CD4-positive, alpha-beta T cell treated with Interleukin-15 for 4 hours (primary cell): ENCODE measurements at regions not wholly inside any gene's neighbourhood (a gene's known extent, or its start where the extent isn't known, plus 50 kb on each side); places are given as distances from the start of the nearest gene placed in this dataset.

Experiments used
- DNase-seq: peaks from one replicate; pipeline ENCODE4 v3.0.0-alpha.2; 2020; ENCODE audit warnings: low spot score

DNA sequence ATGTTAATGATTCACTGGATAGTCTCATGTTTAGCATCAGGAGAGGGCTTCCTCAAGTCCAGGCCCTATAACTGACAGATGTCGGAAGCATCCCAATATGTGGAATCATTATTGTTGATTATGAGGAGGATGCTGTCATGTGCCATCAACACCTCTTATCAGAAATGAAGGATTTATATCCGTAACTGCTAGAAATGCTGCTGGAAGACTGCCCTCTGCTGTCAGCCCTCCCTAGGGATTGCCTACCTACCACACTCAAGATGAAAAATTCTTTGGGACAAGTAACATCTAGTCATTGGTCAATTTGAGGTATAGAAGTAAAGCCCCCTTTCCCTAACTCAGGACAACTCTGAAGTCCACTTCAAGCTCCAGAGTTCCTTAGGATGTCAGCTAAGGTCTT is 1166.5 kb upstream of the NXPH2 start:
- no peak for DNase-seq

DNA sequence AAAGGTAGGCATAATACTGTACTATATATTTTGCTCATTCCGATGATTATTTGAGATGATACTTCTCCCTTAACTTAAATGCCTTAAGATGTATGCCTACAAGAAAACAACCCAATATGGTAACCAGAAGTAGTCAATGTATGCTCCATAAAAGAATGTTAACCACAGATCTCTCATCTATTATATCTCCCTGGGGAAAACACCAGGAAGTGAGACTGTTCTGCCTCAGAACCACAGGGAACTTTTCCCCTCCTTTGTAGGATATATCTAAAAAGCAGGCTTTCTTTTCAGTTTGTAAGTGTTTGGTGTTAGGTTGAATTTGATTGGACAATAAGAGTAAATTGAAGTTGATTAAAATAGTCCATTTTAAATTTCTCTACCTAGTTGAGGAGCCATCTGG is 1160.5 kb upstream of the NXPH2 start:
- DNase-seq: no peak

DNA sequence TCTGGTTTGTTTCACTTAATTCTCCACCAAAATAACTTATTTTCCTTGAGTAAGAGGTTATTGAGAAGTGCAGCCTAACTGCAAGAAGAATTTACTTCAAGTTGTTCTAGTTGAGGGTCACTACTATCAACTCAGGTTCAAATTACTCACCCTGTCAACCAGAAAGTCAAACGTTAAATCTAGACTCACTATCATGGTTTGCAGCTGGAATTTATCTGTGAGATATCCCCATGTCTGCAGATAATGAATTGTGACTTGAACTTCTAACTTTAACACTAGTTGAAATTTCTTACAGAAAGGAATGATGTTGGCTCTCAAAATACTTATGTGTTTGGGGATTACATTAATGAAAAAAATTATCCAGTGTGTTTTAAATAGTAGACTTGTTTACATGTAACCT is 1145.7 kb upstream of the NXPH2 start:
- no peak for DNase-seq

DNA sequence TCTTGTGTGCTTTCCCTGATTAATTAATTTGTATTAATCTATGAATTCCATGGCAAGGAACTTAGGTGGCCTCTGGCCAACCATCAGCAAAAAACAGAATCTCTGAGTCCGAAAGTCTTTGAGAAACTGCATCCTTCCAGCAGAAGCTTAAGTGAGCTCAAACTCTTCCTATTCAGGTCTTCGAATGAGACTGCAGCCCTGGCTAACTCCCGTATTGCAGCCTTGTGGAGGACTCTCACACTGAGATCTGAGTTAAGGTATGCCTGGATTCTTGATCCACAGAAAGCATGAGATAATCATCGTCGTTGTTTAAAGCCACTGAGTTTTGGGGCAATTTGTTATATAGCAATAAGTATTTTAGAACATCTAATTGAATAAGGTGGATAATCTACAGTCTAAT is 1143.9 kb upstream of the NXPH2 start:
- no peak for DNase-seq

DNA sequence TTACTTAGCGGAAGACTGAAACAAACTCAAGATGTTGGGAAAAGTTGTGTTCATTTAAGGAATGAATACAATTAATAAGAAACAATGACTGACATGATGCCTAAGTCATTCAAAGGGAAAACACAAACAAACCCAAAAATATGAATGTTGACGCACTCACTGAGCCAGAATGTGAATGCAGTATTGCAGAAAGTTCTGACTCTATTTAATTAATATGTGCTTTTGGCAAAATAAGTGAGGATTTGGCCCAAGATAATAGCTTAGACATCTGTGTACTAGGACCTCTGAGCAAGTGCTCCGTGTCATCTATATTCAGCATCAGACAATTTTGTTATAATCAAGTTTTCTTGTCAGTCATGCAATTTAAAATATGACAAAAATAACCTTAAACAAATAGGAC is 1138.8 kb upstream of the NXPH2 start:
- DNase-seq: no peak

DNA sequence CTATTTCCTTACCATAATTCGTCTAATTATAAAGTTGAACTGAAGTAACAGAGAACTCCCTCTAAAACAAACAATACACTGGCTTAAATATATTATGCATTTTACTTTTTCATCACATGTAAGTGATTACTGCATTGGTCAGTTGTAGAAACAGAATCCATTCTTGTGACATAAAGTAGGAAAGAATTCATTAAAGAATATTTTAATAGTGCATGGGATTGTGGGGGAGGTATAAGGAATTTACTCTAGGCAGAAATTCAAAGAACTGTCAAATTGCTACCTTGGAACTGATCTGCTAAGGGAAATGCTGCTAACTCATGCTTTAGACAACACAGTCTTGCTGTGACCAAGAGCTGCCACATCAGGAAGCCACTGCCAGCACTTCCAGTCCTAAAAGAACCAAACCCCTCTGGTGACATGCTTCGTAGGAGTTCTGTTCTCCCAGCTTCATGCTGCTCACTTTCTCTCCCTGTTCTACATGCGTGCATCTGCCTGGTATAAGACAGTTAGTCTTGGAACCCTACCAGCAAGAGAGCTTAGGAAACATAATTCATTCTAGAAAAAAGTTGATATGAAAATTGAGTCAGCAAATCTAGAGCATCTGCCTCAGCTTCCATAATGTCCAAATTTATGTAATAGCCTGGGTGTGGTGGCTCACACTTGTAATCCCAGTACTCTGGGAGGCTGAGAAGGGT is 1137.6 kb upstream of the NXPH2 start:
- no peak for DNase-seq

DNA sequence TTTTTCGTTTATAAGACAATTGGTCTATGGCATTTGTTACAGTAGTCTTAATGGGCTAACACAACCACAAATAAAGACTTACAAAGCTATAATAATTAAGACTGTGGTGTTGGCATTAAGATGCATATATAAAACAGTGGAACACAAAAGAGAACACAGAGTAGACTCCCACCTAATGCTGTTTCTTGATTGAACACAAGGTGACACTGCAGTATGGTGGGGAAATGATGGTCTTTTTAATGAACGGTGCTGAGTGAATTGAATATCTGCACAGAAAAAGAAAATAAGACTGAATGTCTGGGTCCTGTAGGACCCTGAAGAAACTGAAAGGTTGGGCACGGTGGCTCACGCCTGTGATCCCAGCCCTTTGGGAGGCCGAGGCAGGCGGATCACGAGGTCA is 1136.6 kb upstream of the NXPH2 start:
- DNase-seq: no peak

DNA sequence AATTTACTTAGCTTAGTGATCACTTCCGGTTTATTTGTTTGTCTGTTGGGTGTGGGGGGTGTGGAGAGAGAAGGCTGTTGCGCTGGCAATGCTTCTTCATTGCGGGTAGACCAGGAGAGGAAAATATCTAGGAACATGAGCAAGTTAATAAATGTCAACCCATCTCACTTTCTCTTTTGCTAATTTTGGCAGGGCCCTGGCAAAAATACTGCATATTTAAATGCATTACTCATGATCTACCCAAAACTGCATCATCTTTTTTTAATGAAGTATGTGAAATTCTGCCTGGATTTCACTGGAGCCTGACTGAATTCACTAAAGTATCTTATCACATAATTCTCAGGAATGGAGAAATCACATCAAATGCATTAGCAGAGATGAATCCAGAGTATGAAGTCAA is 1131.0 kb upstream of the NXPH2 start:
- no peak for DNase-seq

DNA sequence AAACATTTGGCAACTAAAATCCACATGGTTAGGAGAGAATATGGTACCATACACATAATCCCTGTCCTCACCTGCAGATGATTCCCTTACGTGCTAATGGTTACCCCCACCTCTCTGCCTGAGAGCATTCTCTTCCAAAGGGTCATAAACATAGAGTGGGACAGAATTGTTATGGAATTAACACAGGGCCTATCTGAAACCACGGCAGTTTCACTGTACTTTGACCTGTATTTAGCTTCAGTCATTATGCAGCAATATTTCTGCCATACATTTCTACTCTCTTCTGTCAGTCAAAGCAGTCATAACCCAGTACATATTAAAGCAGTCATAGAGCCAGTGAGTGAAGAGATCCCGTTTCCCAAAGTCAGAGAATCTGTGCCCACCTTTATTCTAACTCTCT is 1128.9 kb upstream of the NXPH2 start:
- DNase-seq: no peak

DNA sequence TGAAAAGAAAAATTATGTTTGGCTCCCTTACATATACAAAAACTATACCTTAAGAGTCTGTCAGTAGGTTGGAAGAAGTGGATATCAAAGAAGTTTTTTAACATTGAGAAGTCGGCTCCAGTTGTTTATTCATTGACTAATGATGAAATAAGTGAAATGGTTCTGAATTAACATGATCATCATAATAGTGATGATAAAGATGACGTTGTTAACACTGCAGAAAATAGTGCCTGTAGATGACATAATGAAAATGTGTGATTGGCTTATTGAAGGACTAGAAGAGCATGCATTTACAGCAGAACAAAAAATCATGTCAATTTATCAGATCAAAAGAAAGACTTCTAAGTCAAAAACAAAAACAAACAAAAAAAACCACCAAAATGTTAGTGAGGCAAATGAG is 1125.4 kb upstream of the NXPH2 start:
- no peak for DNase-seq

DNA sequence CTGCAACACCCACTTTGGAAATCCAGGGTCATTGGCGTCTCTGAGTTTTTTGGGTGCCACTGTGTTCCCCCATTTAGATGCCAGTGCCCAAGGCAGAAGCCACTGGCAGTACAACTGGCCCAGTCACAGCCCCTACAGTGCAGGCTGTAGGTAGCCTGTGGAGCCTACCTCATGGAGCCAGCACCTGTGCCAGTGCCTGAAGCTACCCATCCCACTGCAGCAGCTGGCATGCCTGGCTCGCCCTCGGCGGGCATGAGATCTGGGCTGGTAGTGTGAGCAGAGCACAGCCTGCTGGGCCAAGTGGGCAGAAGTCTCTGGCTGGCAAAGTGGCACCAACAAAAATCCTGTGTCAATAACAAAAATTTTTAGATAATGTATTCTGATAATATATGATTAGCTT is 1111.4 kb upstream of the NXPH2 start:
- DNase-seq: no peak

DNA sequence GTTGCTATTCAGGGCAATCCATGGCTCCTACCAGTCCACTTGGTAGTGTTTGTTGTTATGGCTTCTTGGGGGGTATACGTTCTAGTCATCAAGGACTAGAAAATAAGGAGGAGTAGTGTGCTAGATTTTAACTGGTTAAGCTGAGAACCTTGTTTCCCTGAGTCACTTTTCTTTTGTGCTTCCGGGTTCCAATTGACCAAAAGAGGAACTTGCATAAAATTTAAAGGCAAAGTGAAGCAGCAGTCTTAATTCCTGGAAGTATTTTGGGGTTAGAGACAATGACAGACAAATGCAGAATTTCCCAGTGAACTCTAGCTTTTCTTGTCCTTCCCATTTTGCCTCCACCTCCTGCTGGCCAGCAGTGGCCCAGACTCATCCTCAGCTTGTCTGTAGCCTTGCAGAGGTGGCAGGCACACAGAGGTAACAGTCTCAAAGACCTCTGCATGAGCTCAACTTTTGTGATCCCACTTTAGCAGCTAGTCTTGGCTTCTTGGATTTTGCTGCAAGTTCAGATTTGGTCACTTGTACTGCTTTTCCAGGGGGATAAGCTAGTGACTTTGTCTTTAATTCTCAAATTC is 1105.8 kb upstream of the NXPH2 start:
- DNase-seq: no peak

DNA sequence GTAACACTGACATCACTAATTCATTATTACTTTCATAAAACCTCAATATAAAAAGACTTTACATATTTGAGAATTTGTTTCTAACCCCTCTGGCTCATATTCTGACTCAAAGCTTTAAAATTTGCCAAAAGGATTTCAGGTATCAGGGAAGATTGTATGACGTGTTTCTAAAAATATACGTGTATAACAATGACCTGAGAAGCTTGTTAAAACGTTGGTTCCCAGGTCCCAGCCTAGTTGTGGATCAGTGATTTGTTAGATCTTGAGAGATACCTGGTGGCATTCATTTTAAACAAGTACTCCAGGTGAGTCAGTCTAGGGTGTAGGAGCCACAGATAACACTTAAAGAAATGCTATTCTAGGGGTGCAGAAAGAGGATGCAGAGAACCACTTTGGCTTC is 1096.8 kb upstream of the NXPH2 start:
- no peak for DNase-seq

DNA sequence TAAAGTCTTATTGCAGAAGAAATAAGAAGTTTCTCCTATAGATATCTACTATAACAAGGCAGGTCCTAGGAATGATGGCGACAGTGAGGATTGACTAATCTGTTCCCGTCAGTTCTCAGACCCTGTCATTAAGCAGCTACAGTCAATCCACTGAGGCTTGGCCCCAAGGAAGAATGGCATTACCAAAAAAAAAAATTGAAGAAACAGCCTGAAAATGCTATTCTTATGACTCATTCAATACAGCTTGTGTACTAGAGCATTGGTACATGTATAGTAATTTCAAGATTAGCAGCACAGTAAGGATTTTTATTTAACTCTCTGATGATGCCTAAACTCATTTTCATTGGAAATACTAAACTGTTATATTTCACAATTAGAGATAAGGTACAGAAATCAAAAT is 1096.1 kb upstream of the NXPH2 start:
- DNase-seq: no peak

DNA sequence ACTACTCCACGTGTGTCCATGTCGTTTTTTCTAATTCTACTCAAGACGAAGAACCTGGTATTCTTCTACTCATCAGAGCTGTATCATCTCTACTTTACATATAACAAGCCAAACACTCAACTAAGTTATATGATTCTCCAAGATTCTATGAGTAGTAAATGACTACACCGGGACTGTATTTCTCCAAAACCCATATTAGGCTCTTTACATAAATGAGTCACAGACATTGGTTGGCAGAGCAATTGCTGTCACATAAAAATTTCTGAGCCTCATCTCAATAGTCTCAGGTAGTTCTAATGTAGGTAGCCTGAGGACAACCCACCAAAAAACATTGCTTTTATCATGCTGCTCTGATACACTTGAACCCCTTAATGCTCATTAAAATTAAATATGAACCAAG is 1092.3 kb upstream of the NXPH2 start:
- no peak for DNase-seq

DNA sequence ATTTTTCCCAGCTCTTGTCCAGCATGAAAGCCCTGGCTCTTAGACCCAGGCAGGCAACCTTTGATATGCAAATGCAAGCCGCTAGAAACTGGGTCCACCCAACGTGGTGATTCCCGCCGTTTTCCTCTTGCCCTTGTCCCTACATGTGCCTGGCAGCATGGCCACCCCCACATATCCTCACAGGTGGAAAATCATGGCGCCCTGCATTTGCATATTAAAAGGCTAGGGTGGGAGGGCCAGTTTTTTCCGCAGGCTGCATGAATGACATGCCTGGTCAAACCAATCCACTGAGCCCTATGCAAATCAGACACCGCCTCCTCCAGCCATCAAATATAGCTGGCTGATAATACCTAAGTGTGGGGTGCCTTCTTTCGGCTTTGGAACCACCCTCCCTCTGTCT is 1091.8 kb upstream of the NXPH2 start:
- no peak for DNase-seq

DNA sequence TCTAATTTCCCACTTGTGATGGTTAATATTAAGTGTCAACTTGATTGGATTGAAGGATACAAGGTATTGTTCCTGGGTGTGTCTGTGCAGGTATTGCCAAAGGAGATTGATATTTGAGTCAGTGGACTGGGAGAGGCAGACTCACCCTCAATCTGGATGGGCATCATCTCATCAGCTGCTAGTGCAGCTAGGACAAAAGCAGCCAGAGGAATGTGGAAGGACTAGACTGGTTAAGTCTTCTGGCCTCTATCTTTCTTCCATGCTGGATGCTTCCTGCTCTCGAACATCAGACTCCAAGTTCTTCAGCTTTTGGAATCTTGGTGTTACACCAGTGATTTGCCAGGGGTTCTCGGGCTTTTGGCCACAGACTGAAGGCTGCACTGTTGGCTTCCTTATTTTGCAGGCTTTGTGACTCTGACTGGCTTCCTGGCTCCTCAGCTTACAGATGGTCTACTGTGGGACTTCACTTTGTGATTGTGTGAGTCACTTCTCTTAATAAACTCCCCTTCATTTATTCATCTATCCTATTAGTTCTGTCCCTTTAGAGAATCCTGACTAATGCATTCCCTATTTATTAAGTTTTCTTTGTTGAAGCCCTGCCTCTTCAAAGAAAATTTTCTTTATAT is 1087.5 kb upstream of the NXPH2 start:
- no peak for DNase-seq

DNA sequence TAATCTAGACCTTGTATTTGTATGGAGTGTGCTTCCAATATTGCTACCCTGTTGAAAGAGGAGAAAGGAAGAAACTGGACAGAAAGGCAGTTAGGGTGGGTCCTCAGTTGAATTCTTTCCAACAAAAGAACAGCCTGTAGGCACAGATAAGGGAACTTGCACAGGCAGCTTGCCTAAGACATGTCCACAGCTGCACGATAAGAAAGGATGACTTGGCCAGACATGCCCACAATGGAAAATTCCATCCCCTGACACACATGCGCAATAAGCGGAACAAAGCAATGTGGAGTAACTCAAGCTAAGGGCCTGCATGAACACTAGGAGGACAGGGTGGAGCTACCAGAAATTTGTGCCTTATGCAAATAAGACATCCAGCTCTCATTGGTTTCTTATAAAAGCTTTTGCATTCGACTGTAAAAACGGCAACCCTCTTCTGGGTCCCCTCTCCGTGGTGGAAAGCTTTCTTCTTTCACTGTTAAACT is 1084.7 kb upstream of the NXPH2 start:
- DNase-seq: no peak

DNA sequence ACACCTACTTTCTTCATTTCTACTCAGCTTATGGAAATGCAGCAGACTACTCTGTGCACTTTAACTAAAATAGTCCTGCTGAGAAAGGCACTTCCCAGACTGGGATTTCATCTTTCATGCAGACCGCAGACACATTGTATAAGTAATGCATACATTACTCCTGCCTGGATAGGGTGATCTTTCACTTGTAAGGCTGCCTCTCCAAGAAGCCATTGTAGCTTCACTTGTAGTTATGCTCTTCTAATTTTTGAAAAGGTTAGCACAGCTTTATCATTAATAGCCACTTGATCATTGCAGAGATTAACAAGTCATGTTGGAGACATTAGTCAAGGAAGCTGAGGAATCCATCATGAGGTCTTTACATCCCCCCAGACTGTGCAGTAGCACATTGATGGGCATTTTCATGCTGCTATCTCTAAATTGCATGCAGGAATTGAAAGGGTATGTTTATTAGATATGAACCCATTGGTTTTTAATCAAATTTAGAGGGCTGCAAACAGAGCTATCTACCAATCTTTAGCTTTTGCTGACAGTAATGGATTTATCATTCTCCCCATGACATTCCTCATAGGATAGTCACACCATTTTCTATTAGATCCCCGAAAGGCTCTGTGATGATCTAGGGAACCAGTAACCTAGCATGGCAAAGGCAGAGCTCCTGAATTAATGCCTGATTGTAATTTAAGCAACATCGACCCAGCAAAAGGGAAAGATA is 1074.7 kb upstream of the NXPH2 start:
- no peak for DNase-seq

DNA sequence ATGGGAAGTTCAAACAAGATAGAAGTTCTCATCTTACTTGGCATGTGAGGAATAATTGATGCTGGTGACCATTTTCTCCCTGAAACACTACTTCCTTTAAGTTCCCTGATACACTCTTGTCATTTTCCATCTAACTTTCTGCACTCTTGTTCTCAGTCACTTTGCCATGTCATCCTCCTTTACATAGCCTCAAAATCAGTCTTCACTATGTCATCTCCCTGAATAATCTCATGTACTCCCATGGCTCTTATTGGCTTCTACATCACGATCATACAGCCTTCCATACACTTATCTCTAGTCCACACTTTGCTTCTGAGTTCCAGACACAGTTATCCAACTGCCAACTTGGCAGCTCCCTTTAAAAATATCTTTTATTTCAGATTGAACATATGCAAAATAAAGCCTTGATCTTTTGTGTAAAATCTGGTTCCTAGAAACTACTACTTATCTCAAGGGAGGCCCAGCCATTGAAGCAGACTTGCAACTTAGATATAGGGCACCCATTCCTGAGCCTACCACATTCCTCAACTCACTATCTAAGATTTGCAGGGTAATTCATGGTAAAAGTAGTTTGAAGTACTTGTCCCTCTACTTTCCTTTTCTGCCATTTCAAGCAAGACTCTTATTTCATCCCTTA is 1070.2 kb upstream of the NXPH2 start:
- no peak for DNase-seq

DNA sequence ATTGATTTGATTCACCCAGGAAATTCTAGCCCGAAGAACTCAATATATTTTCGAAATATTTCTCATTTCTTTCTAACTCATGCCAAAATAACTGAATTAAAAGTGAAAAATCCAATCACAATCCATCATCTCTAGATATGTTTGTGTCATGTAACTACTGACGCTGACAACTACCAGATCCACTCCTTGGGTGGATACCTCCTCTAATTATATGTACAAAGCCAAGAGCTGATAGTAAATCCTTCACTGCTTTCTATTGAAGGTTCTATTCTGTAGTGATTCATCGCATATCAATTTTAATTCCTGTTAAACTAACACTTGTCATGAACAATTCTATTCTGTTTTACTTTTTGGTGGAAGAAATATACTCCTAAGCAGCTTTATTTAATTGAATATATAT is 1056.6 kb upstream of the NXPH2 start:
- no peak for DNase-seq

DNA sequence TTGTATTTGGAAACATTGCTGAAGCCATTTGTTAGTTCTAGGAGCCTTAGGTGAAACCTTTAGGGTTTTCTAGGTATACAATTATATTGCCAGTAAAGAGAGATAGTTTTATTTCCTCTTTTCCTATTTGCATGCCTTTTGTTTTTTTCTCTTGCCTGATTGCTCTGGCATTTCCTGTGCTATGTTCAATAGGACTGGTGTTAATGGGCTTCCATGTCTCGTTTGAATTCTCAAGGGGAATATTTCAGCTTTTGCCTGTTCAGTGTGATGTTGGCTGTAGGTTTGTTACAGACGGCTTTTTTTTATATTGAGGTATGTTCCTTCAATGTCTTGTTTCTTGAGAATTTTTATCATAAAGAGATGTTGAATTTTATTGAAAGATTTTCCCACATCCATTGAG is 1054.9 kb upstream of the NXPH2 start:
- DNase-seq: no peak

DNA sequence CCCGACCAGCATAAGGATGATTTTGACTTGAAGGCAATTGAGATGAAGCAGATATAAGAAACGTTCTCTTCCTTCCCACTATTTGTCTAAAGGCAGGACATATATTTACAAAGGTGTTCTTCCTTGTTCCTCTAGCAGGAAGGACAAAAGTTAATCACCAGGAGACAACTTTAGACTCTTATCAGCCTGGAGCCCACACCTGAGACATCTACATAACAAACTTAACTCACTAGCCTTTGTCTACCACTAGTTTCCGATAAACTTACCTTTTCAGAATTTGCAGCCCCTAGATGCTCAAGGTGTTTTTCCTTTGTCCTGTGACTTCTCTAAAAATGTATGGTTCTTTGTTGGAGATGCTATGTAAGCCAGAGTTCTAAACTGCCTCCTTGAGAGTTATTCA is 1047.8 kb upstream of the NXPH2 start:
- no peak for DNase-seq
